GM18520 (cell line): ENCODE measurements at regions not wholly inside any gene's neighbourhood (a gene's known extent, or its start where the extent isn't known, plus 50 kb on each side); places are given as distances from the start of the nearest gene placed in this dataset.

Experiments used
- ATAC-seq: cut with Tn5 transposase; IDR thresholded peaks from one replicate; pipeline ENCODE4 v1.9.1; 2021; ENCODE audit not compliant: unreplicated experiment

- no peak for ATAC-seq
Measured at GRCh38 chr16:48105976-48106375, 49.8 kb downstream of the ABCC12 start.

- ATAC-seq: no peak
Measured at GRCh38 chr16:48105456-48105855, 50.3 kb downstream of the ABCC12 start.

- ATAC-seq: no peak
Measured at GRCh38 chr16:48103591-48103990, 52.2 kb downstream of the ABCC12 start.

- no peak for ATAC-seq
Measured at GRCh38 chr16:48102083-48103008, 53.4 kb downstream of the ABCC12 start.

GRCh38 chr16:48101069-48101674, 54.6 kb downstream of the ABCC12 start:
- ATAC-seq: peak; percentile 84

- no peak for ATAC-seq
Measured at GRCh38 chr16:48099455-48099854, 56.3 kb downstream of the ABCC12 start.

GRCh38 chr16:48098472-48098871, 57.3 kb downstream of the ABCC12 start:
- no peak for ATAC-seq

- no peak for ATAC-seq
Measured at GRCh38 chr16:48091117-48091516, 64.7 kb downstream of the ABCC12 start.

- ATAC-seq: no peak
Measured at GRCh38 chr16:48089053-48089792, 66.6 kb downstream of the ABCC12 start.

- no peak for ATAC-seq
Measured at GRCh38 chr16:48087639-48088038, 68.2 kb downstream of the ABCC12 start.

GRCh38 chr16:48086422-48086821, 69.4 kb downstream of the ABCC12 start:
- ATAC-seq: no peak

GRCh38 chr16:48085729-48086128, 70.1 kb downstream of the ABCC12 start:
- ATAC-seq: no peak

GRCh38 chr16:48084826-48085225, 71.0 kb downstream of the ABCC12 start:
- no peak for ATAC-seq

- no peak for ATAC-seq
Measured at GRCh38 chr16:48082516-48082915, 73.3 kb downstream of the ABCC12 start.

GRCh38 chr16:48081656-48082055, 74.1 kb downstream of the ABCC12 start:
- no peak for ATAC-seq

GRCh38 chr16:48076455-48077012, 79.3 kb downstream of the ABCC12 start:
- no peak for ATAC-seq

GRCh38 chr16:48075398-48075797, 80.4 kb downstream of the ABCC12 start:
- no peak for ATAC-seq

GRCh38 chr16:48067388-48067787, 88.4 kb downstream of the ABCC12 start:
- ATAC-seq: no peak

- no peak for ATAC-seq
Measured at GRCh38 chr16:48064971-48065370, 90.8 kb downstream of the ABCC12 start.

GRCh38 chr16:48062681-48063080, 93.1 kb downstream of the ABCC12 start:
- ATAC-seq: no peak

GRCh38 chr16:48059936-48060335, 95.9 kb downstream of the ABCC12 start:
- no peak for ATAC-seq
